H1 (cell line): ENCODE measurements at regions not wholly inside any gene's neighbourhood (a gene's known extent, or its start where the extent isn't known, plus 50 kb on each side); places are given as distances from the start of the nearest gene placed in this dataset.
A peak's percentile ranks its signal among the peaks of the same experiment; 100 is the strongest.

Source experiments
- CREB1 ChIP-seq: IDR thresholded peaks from 2 replicates; pipeline ENCODE4 v1.6.1; 2012; ENCODE audit warnings: inconsistent platforms
- CTCF ChIP-seq, 3 experiments: IDR thresholded peaks; 1 replicate in 2 of 3; 2 replicates in 1 of 3; pipeline versions ENCODE4 v1.5.1 to v1.6.1; 2011; ENCODE audit warnings: low read length in 3 of 3, mild to moderate bottlenecking in 3 of 3, inconsistent platforms in 2 of 3, low read depth in 1 of 3, moderate library complexity in 1 of 3; ENCODE audit not compliant: insufficient read depth in 1 of 3; ENCODE audit errors: control extremely low read depth in 1 of 3
- POLR2AphosphoS5 ChIP-seq: IDR thresholded peaks from 2 replicates; pipeline ENCODE4 v1.6.1; 2011; ENCODE audit warnings: low read depth, low read length

GRCh38 chr1:38207906-38208305, 161.3 kb upstream of the POU3F1 start:
- TF ChIP-seq CREB1 (no peak), POLR2AphosphoS5 (no peak), CTCF (IDR thresholded peaks at IDR 0.05; ENCODE audit: control extremely low read depth in 1 of 3, insufficient read depth in 1 of 3, low read depth in 1 of 3, low read length in 3 of 3) (0 out of 4 replicates have a peak, but pooled peaks of 1 of the 3 experiments have one; percentile 2)
